ENCODE measurements at regions not wholly inside any gene's neighbourhood (a gene's known extent, or its start where the extent isn't known, plus 50 kb on each side); places are given as distances from the start of the nearest gene placed in this dataset.

DNA sequence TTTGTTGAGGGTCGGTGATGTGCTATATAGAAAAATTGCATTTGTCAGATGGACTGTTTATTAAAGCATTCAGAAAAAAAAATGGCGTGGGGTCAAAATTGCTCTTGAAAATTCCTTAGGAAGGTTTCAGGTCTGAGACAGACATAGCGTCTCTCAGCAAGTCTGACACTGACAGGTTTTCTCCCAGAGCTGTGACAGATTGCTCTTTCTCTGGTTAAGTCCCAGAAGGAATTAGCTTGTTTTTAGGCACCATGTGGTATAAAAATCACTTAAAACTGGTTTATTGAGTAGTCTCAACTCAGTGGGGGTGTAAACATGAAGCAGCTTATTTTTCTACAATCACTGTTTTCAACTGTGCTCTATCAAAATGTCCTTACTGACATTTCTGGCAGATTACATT lies 1379.8 kb downstream of the MAT2B start:
- TF ChIP-seq POLR2A (IDR thresholded peaks at IDR 0.05; ENCODE audit: extremely low read depth, insufficient read length) = no peak
- TF ChIP-seq, protein P1, sequence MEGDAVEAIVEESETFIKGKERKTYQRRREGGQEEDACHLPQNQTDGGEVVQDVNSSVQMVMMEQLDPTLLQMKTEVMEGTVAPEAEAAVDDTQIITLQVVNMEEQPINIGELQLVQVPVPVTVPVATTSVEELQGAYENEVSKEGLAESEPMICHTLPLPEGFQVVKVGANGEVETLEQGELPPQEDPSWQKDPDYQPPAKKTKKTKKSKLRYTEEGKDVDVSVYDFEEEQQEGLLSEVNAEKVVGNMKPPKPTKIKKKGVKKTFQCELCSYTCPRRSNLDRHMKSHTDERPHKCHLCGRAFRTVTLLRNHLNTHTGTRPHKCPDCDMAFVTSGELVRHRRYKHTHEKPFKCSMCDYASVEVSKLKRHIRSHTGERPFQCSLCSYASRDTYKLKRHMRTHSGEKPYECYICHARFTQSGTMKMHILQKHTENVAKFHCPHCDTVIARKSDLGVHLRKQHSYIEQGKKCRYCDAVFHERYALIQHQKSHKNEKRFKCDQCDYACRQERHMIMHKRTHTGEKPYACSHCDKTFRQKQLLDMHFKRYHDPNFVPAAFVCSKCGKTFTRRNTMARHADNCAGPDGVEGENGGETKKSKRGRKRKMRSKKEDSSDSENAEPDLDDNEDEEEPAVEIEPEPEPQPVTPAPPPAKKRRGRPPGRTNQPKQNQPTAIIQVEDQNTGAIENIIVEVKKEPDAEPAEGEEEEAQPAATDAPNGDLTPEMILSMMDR (IDR thresholded peaks at IDR 0.05; ENCODE audit: low read depth, low read length) = no peak

Measured in NB4 (cell line).